ENCODE measurements at regions not wholly inside any gene's neighbourhood (a gene's known extent, or its start where the extent isn't known, plus 50 kb on each side); places are given as distances from the start of the nearest gene placed in this dataset.

DNA sequence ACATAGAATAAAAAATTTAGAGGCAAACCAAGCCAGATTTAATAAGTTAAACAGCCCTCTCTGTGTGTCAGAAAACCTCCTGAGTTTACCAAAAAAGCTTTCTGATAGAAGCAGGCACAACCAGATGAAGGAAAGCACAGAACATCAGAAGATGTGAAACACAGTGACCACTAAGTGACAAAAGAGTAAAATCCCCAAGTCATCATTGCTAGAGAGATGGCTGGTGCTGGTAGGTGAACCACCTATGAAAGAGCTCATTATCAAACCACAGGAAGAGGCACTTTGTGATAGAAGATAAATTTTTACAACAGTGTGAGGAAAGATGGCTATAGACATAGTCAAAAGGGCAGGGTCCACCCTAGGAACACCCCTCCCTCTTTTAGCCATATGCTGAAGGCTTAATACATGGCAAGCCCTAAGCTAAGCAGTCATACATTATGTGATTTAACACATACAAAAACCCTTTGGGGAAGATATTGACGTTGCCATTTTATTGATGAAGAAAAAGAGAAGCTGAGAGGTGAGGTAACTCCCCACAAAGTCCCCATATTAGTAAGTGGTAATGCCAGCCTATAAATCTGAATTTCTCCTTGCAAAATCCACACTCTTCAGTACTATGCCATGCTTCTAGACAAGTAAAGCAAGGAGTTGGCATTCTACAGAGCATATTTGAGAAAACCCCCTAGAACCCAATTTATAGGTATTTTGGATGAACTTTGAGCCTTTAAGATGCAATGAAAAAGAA lies 449.9 kb downstream of the LRIG3 start:
- no peaks in the 10 kb centered on the region for H3K4me1 ChIP-seq
- TF ChIP-seq CTCF (IDR thresholded peaks at IDR 0.05): no peak
- no peaks in the 10 kb centered on the region for H3K27me3 ChIP-seq (ENCODE audit: low read depth)
- H3K4me3 ChIP-seq: no peak overlapping the region
- DNase-seq (no peak), ATAC-seq (no peak)
- H3K36me3 ChIP-seq: no peaks in the 10 kb centered on the region
- no peak overlapping the region for H3K27ac ChIP-seq
- intact Hi-C loops (cut with DNase I): no loop called here
- no peaks in the 10 kb centered on the region for H3K9me3 ChIP-seq

- Histone ChIP-seq H3K4me3 (no peak overlapping the region), H3K27me3 (ENCODE audit: low read depth) (no peaks in the 10 kb centered on the region), H3K9me3 (no peaks in the 10 kb centered on the region), H3K4me1 (no peaks in the 10 kb centered on the region), H3K36me3 (no peaks in the 10 kb centered on the region), H3K27ac (no peak overlapping the region)
- intact Hi-C loops (cut with DNase I): no loop called here
- no peak for TF ChIP-seq CTCF (IDR thresholded peaks at IDR 0.05)
- ATAC-seq: no peak
- DNase-seq: no peak
Observed at GRCh38 chr12:58479401-58479800, 440.9 kb downstream of the LRIG3 start.

GRCh38 chr12:58481811-58482210 lies 438.5 kb downstream of the LRIG3 start:
- no peaks in the 10 kb centered on the region for H3K9me3 ChIP-seq
- no peak for TF ChIP-seq CTCF (IDR thresholded peaks at IDR 0.05)

GRCh38 chr12:58487255-58487654 lies 433.0 kb downstream of the LRIG3 start:
- DNase-seq (no peak), ATAC-seq (no peak)
- Histone ChIP-seq H3K4me3 (no peak overlapping the region), H3K36me3 (no peaks in the 10 kb centered on the region), H3K9me3 (no peaks in the 10 kb centered on the region), H3K27me3 (ENCODE audit: low read depth) (no peaks in the 10 kb centered on the region), H3K27ac (no peak overlapping the region), H3K4me1 (no peaks in the 10 kb centered on the region)
- no peak for TF ChIP-seq CTCF (IDR thresholded peaks at IDR 0.05)
- intact Hi-C loops (cut with DNase I): no loop called here

More at GRCh38 chr12:58481811-58482210, 438.5 kb downstream of the LRIG3 start:
- Histone ChIP-seq H3K4me3 (no peak overlapping the region), H3K27ac (no peak overlapping the region), H3K27me3 (ENCODE audit: low read depth) (no peaks in the 10 kb centered on the region), H3K36me3 (no peaks in the 10 kb centered on the region), H3K4me1 (no peaks in the 10 kb centered on the region)
- intact Hi-C loops (cut with DNase I): no loop called here
- DNase-seq (no peak), ATAC-seq (no peak)

DNA sequence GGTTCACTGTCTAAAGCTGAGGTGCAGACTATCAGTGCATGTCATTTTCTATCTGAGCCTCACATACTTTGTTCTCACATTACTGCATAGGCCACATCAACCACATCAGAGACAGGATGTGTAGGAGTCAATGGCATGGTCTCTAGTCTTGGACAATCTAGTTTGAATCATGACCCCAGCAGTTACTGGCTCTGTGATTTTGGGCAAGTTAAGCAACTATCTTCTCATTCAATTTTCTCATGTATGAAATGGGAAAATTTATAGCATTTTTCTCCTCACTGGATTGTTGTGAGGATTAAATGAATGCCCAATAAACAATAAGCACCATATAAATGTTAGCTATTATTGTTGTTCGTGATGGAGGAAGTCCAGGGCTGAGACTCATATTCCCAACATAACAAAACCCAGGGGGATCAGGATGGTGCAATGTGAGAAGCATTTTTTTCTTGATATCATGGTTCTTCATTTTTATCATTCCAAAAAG lies 432.6 kb downstream of the LRIG3 start:
- no peaks in the 10 kb centered on the region for H3K27me3 ChIP-seq (ENCODE audit: low read depth)
- H3K4me3 ChIP-seq: no peak overlapping the region
- H3K9me3 ChIP-seq: no peaks in the 10 kb centered on the region
- no peak overlapping the region for H3K27ac ChIP-seq
- no peaks in the 10 kb centered on the region for H3K36me3 ChIP-seq
- H3K4me1 ChIP-seq: no peaks in the 10 kb centered on the region
- ATAC-seq (no peak), DNase-seq (no peak)
- intact Hi-C loops (cut with DNase I): no loop called here
- TF ChIP-seq CTCF (IDR thresholded peaks at IDR 0.05): no peak
